GM23248 (cell line): ENCODE measurements at regions not wholly inside any gene's neighbourhood (a gene's known extent, or its start where the extent isn't known, plus 50 kb on each side); places are given as distances from the start of the nearest gene placed in this dataset.
A peak's percentile ranks its signal among the peaks of the same experiment; 100 is the strongest.

ENCODE experiments used
- DNase-seq: peaks from one replicate; pipeline ENCODE4 v3.0.0-alpha.2; 2015
- H2AFZ ChIP-seq: fragments of 200-600 bp; sonication (generic); 2 replicates; pipeline ENCODE4 v1.6.1; 2016; ENCODE audit warnings: antibody characterized with exemption
- H3F3A ChIP-seq: fragments of 200-600 bp; sonication (generic); 2 replicates; pipeline ENCODE4 v1.6.1; 2016; ENCODE audit warnings: mild to moderate bottlenecking, antibody characterized with exemption, mixed run types; ENCODE audit not compliant: insufficient read depth
- H3K27ac ChIP-seq: fragments of 200-600 bp; sonication (generic); 2 replicates; pipeline ENCODE4 v1.5.1; 2016; ENCODE audit warnings: mild to moderate bottlenecking
- H3K27me3 ChIP-seq: fragments of 200-600 bp; sonication (generic); replicated peaks from 2 replicates; pipeline ENCODE4 v1.6.1; 2016; ENCODE audit warnings: mild to moderate bottlenecking; ENCODE audit not compliant: insufficient read depth
- H3K36me3 ChIP-seq: fragments of 200-600 bp; sonication (generic); 2 replicates; pipeline ENCODE4 v1.6.1; 2016; ENCODE audit warnings: low read depth, mild to moderate bottlenecking
- H3K4me1 ChIP-seq: fragments of 200-600 bp; sonication (generic); 2 replicates; pipeline ENCODE4 v1.6.1; 2016; ENCODE audit warnings: mild to moderate bottlenecking; ENCODE audit not compliant: insufficient read depth
- H3K4me2 ChIP-seq: fragments of 200-600 bp; sonication (generic); one replicate; pipeline ENCODE4 v1.6.1; 2016; ENCODE audit warnings: mild to moderate bottlenecking; ENCODE audit not compliant: unreplicated experiment
- H3K4me3 ChIP-seq: fragments of 200-600 bp; sonication (generic); 2 replicates; pipeline ENCODE4 v1.5.1; 2016; ENCODE audit warnings: mild to moderate bottlenecking
- H3K79me2 ChIP-seq: fragments of 200-600 bp; sonication (generic); 2 replicates; pipeline ENCODE4 v1.6.1; 2016; ENCODE audit warnings: mild to moderate bottlenecking; ENCODE audit not compliant: insufficient read depth
- H3K9ac ChIP-seq: fragments of 200-600 bp; sonication (generic); 2 replicates; pipeline ENCODE4 v1.6.1; 2016; ENCODE audit warnings: mild to moderate bottlenecking
- H3K9me2 ChIP-seq: fragments of 200-600 bp; sonication (generic); 2 replicates; pipeline ENCODE4 v1.6.1; 2016; ENCODE audit warnings: mixed run types, mild to moderate bottlenecking, moderate library complexity; ENCODE audit not compliant: insufficient read depth
- H3K9me3 ChIP-seq: fragments of 200-600 bp; sonication (generic); one replicate; pipeline ENCODE4 v1.6.1; 2017; ENCODE audit warnings: low read depth
- H4K20me1 ChIP-seq: fragments of 200-600 bp; sonication (generic); 2 replicates; pipeline ENCODE4 v1.6.0; 2016; ENCODE audit not compliant: insufficient read depth
- EZH2 ChIP-seq: fragments of 200-600 bp; sonication (generic); IDR thresholded peaks from 2 replicates; pipeline ENCODE4 v1.6.1; 2018; ENCODE audit warnings: antibody characterized with exemption, mild to moderate bottlenecking; ENCODE audit not compliant: insufficient read depth, poor library complexity, severe bottlenecking
- EZH2phosphoT487 ChIP-seq: fragments of 200-600 bp; sonication (generic); IDR thresholded peaks from 2 replicates; pipeline ENCODE4 v1.6.1; 2018; ENCODE audit warnings: antibody characterized with exemption, moderate library complexity, mild to moderate bottlenecking, low read depth; ENCODE audit not compliant: insufficient read depth
- WGBS, 2 experiments: methylation state at CpG; one replicate each; pipeline ENCODE4 v1.1.6; 2015 to 2017; ENCODE audit warnings: low lambda C conversion rate in 2 of 2, low coverage in 1 of 2; ENCODE audit errors: missing lambda C conversion rate in 2 of 2; 5-methylcytosine and 5-hydroxymethylcytosine counted together
- in situ Hi-C: fragments of 300-500 bp; cut with MboI; formaldehyde crosslinking; loops from 2 replicates; pipeline ENCODE4 v1.15.0; 2020

- H3K4me3 ChIP-seq = no peak overlapping the region; the same call in 1 of the 2 replicates
- no peaks in the 10 kb centered on the region for H3K9me3 ChIP-seq
- 12 to 24% methylated on average over 4 of the region's 4 CpGs for WGBS, 2 experiments
- H3K4me1 ChIP-seq = peaks cover 48% of the 10 kb centered on the region
- no peaks in the 10 kb centered on the region for H4K20me1 ChIP-seq
- H3K36me3 ChIP-seq = no peaks in the 10 kb centered on the region
- no peaks in the 10 kb centered on the region for H3K9me2 ChIP-seq
- peak overlapping the region; percentile 93 for H3K27ac ChIP-seq
- peak overlapping the region; percentile 69 for H3K9ac ChIP-seq
- H3K4me2 ChIP-seq = peak overlapping the region; percentile 80
- TF ChIP-seq EZH2 (no peak), EZH2phosphoT487 (no peak)
- in situ Hi-C loops = no loop called here
- H2AFZ ChIP-seq = peak overlapping the region; percentile 23
- no peaks in the 10 kb centered on the region for H3K79me2 ChIP-seq
- peaks cover 39% of the 10 kb centered on the region for H3F3A ChIP-seq
- no peaks in the 10 kb centered on the region for H3K27me3 ChIP-seq
- DNase-seq = peak; percentile 65
These were observed 91.6 kb downstream of the ACKR3 start for GRCh38 chr2:236661061-236661761.

DNA sequence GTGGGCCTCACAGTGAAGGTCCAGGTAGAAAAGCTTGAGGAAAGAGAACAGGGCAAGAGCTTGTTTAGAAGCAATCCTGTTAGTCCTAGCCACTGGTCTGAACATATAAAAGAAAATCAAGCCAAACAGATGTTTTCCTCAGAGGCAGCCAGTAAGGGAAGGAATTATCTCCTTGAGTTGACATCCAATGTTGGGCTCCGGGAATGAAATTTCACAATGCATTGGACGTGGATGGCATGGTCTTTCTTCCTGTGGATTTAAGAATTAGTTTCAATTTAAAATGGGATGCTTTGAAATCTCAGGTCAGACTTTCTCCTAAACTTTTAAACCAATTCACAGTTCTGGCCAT, 92.1 kb downstream of the ACKR3 start:
- WGBS, 2 experiments = 0 to 4% methylated on average over 2 of the region's 2 CpGs
- Histone ChIP-seq H3K9ac (peak overlapping the region; percentile 69), H3K4me2 (peak overlapping the region; percentile 80), H3K36me3 (no peaks in the 10 kb centered on the region), H3K9me3 (no peaks in the 10 kb centered on the region), H3K4me1 (peaks cover 48% of the 10 kb centered on the region), H3K4me3 (peak overlapping the region; percentile 48), H3K27me3 (no peaks in the 10 kb centered on the region), H3K27ac (peak overlapping the region; percentile 93), H3K9me2 (no peaks in the 10 kb centered on the region), H3F3A (peaks cover 39% of the 10 kb centered on the region), H2AFZ (peak overlapping the region; percentile 23), H3K79me2 (no peaks in the 10 kb centered on the region), H4K20me1 (no peaks in the 10 kb centered on the region)
- DNase-seq = peak; percentile 65
- in situ Hi-C loops = no loop called here
- TF ChIP-seq EZH2phosphoT487 (no peak), EZH2 (no peak)

DNA sequence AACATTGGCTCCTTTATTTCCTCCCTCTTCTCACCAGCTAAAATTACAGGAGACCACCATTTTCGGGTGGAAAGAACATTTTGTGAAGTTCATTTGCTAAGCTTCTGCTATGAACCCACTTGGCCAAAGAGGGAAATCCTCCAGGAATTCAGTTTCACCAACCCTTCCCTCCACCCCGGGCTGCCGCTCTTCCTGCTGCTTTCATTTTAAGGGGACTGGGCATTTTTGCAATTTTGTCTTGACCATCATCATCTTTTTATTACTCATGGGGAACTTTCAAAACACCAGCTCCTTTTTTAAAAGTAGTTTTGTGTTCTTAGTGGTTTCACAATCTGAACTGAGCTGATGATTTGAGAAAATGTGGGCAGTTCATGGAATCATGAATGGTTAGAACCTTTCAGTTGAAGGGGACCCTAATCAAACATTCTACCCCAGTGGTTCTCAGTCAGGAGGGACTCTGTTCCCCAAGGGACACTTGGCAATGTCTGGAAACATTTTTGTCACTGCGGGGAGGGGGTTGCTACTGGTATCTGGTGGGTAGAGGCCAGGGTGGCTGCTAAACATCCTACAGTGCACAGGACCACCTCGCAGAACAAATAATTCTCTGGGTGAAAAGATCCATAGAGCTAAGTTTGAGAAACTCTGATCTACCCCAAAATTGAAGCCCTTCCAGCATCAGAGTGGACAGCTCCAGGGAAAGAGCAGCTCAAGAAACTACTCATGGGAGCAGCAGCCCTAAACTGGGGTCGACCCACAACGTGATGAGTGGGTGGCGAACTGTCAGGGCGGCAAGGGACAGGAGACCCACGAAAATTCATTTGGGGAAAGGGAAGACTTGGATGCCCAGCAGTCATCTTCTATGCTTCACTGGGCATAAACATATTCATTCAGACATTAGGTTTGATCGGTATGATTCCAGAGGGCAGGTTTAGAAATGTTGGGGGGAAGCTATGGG, 92.9 kb downstream of the ACKR3 start:
- Histone ChIP-seq H3K9me2 (no peaks in the 10 kb centered on the region), H3K9ac (peak overlapping the region; percentile 69), H3K79me2 (no peaks in the 10 kb centered on the region), H2AFZ (peak overlapping the region; percentile 25; the same call in 1 of the 2 replicates), H3F3A (peaks cover 39% of the 10 kb centered on the region), H3K36me3 (no peaks in the 10 kb centered on the region), H3K27ac (peak overlapping the region; percentile 93), H3K27me3 (no peaks in the 10 kb centered on the region), H4K20me1 (no peaks in the 10 kb centered on the region), H3K4me3 (peak overlapping the region; percentile 48), H3K9me3 (no peaks in the 10 kb centered on the region), H3K4me1 (peaks cover 48% of the 10 kb centered on the region), H3K4me2 (peak overlapping the region; percentile 80)
- 43 to 45% methylated on average over 11 of the region's 11 CpGs for WGBS, 2 experiments
- in situ Hi-C loops = no loop called here
- peak; percentile 77 for DNase-seq
- TF ChIP-seq EZH2 = no peak
- TF ChIP-seq EZH2phosphoT487 = no peak

GRCh38 chr2:236663287-236664101, 93.9 kb downstream of the ACKR3 start:
- peak overlapping the region; percentile 21 for H3K4me3 ChIP-seq
- peak overlapping the region; percentile 93 for H3K27ac ChIP-seq
- H4K20me1 ChIP-seq = no peaks in the 10 kb centered on the region
- peak overlapping the region; percentile 69 for H3K9ac ChIP-seq
- peaks cover 48% of the 10 kb centered on the region for H3K4me1 ChIP-seq
- H3K36me3 ChIP-seq = no peaks in the 10 kb centered on the region
- H3K9me2 ChIP-seq = no peaks in the 10 kb centered on the region
- in situ Hi-C loops = no loop called here
- H3K79me2 ChIP-seq = no peaks in the 10 kb centered on the region
- H2AFZ ChIP-seq = no peak overlapping the region
- no peaks in the 10 kb centered on the region for H3K27me3 ChIP-seq
- peak overlapping the region; percentile 80 for H3K4me2 ChIP-seq
- H3K9me3 ChIP-seq = no peaks in the 10 kb centered on the region
- TF ChIP-seq EZH2 (no peak), EZH2phosphoT487 (no peak)
- peak; percentile 95 for DNase-seq
- H3F3A ChIP-seq = peaks cover 39% of the 10 kb centered on the region
- WGBS, 2 experiments = 5 to 7% methylated on average over 17 of the region's 17 CpGs
